ENCODE measurements at regions not wholly inside any gene's neighbourhood (a gene's known extent, or its start where the extent isn't known, plus 50 kb on each side); places are given as distances from the start of the nearest gene placed in this dataset.

- TF ChIP-seq, protein P1, sequence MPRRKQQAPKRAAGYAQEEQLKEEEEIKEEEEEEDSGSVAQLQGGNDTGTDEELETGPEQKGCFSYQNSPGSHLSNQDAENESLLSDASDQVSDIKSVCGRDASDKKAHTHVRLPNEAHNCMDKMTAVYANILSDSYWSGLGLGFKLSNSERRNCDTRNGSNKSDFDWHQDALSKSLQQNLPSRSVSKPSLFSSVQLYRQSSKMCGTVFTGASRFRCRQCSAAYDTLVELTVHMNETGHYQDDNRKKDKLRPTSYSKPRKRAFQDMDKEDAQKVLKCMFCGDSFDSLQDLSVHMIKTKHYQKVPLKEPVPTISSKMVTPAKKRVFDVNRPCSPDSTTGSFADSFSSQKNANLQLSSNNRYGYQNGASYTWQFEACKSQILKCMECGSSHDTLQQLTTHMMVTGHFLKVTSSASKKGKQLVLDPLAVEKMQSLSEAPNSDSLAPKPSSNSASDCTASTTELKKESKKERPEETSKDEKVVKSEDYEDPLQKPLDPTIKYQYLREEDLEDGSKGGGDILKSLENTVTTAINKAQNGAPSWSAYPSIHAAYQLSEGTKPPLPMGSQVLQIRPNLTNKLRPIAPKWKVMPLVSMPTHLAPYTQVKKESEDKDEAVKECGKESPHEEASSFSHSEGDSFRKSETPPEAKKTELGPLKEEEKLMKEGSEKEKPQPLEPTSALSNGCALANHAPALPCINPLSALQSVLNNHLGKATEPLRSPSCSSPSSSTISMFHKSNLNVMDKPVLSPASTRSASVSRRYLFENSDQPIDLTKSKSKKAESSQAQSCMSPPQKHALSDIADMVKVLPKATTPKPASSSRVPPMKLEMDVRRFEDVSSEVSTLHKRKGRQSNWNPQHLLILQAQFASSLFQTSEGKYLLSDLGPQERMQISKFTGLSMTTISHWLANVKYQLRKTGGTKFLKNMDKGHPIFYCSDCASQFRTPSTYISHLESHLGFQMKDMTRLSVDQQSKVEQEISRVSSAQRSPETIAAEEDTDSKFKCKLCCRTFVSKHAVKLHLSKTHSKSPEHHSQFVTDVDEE (CRISPR knock-in tag; IDR thresholded peaks at IDR 0.05): no peak
- no peak for TF ChIP-seq ZNF70 (CRISPR knock-in tag; IDR thresholded peaks at IDR 0.05)
- TF ChIP-seq ISL1 (CRISPR knock-in tag; IDR thresholded peaks at IDR 0.05): no peak
Measured at GRCh38 chr11:29008481-29008880, 900.3 kb downstream of the METTL15 start (continued).

DNA sequence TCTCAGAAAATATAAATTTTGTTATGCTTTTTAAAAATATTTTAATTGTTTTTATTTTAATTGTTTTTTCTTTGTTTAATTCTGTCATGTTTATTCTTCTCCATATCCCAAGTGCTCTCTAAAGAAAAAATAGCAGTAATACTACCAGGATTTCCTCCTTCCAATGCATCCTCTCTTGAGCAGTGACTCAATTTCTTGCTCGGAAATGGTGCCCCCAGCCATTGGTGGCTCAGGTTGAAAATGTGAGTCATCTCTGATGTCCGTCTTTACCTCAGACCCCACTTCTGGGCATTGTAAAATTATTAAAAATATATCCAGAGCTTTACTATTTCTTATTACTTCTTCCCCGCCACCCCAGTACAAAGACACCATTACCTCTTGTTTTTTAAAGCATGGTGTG is 898.5 kb downstream of the METTL15 start:
- TF ChIP-seq POU6F1 (CRISPR knock-in tag; IDR thresholded peaks at IDR 0.05; ENCODE audit: borderline replicate concordance, low read depth) (no peak), ARNTL (CRISPR knock-in tag; IDR thresholded peaks at IDR 0.05; ENCODE audit: borderline replicate concordance, low read depth) (no peak), ESRRG (CRISPR knock-in tag; IDR thresholded peaks at IDR 0.05) (no peak), GLIS3 (CRISPR knock-in tag; IDR thresholded peaks at IDR 0.05) (no peak), TOX (CRISPR knock-in tag; IDR thresholded peaks at IDR 0.05; ENCODE audit: borderline replicate concordance) (no peak), CSDC2 (CRISPR knock-in tag; IDR thresholded peaks at IDR 0.05) (no peak), TCF4 (CRISPR knock-in tag; IDR thresholded peaks at IDR 0.05; ENCODE audit: borderline replicate concordance) (no peak), ZNF565 (CRISPR knock-in tag; conservative IDR thresholded peaks at IDR 0.05; ENCODE audit: low read depth) (no peak), PPARA (CRISPR knock-in tag; IDR thresholded peaks at IDR 0.05; ENCODE audit: borderline replicate concordance) (no peak), ZFP3 (CRISPR knock-in tag; IDR thresholded peaks at IDR 0.05) (no peak), RARB (CRISPR knock-in tag; IDR thresholded peaks at IDR 0.05) (no peak), ZFP30 (CRISPR knock-in tag; IDR thresholded peaks at IDR 0.05) (no peak), ZNF70 (CRISPR knock-in tag; IDR thresholded peaks at IDR 0.05) (no peak), ZC3H10 (CRISPR knock-in tag; IDR thresholded peaks at IDR 0.05) (no peak), ISL1 (CRISPR knock-in tag; IDR thresholded peaks at IDR 0.05) (no peak), BACH2 (CRISPR knock-in tag; IDR thresholded peaks at IDR 0.05; ENCODE audit: borderline replicate concordance) (no peak)
- TF ChIP-seq, protein P1 (CRISPR knock-in tag; IDR thresholded peaks at IDR 0.05): no peak
- TF ChIP-seq, protein P2, sequence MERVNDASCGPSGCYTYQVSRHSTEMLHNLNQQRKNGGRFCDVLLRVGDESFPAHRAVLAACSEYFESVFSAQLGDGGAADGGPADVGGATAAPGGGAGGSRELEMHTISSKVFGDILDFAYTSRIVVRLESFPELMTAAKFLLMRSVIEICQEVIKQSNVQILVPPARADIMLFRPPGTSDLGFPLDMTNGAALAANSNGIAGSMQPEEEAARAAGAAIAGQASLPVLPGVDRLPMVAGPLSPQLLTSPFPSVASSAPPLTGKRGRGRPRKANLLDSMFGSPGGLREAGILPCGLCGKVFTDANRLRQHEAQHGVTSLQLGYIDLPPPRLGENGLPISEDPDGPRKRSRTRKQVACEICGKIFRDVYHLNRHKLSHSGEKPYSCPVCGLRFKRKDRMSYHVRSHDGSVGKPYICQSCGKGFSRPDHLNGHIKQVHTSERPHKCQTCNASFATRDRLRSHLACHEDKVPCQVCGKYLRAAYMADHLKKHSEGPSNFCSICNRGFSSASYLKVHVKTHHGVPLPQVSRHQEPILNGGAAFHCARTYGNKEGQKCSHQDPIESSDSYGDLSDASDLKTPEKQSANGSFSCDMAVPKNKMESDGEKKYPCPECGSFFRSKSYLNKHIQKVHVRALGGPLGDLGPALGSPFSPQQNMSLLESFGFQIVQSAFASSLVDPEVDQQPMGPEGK (CRISPR knock-in tag; IDR thresholded peaks at IDR 0.05; ENCODE audit: borderline replicate concordance): no peak
- TF ChIP-seq, protein P3, sequence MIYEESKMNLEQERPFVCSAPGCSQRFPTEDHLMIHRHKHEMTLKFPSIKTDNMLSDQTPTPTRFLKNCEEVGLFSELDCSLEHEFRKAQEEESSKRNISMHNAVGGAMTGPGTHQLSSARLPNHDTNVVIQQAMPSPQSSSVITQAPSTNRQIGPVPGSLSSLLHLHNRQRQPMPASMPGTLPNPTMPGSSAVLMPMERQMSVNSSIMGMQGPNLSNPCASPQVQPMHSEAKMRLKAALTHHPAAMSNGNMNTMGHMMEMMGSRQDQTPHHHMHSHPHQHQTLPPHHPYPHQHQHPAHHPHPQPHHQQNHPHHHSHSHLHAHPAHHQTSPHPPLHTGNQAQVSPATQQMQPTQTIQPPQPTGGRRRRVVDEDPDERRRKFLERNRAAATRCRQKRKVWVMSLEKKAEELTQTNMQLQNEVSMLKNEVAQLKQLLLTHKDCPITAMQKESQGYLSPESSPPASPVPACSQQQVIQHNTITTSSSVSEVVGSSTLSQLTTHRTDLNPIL (CRISPR knock-in tag; IDR thresholded peaks at IDR 0.05; ENCODE audit: low read depth): no peak
- TF ChIP-seq, protein P4, sequence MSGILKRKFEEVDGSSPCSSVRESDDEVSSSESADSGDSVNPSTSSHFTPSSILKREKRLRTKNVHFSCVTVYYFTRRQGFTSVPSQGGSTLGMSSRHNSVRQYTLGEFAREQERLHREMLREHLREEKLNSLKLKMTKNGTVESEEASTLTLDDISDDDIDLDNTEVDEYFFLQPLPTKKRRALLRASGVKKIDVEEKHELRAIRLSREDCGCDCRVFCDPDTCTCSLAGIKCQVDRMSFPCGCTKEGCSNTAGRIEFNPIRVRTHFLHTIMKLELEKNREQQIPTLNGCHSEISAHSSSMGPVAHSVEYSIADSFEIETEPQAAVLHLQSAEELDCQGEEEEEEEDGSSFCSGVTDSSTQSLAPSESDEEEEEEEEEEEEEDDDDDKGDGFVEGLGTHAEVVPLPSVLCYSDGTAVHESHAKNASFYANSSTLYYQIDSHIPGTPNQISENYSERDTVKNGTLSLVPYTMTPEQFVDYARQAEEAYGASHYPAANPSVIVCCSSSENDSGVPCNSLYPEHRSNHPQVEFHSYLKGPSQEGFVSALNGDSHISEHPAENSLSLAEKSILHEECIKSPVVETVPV (CRISPR knock-in tag; IDR thresholded peaks at IDR 0.05): no peak
- ATAC-seq: no peak
